HEK293T (cell line): ENCODE measurements at regions not wholly inside any gene's neighbourhood (a gene's known extent, or its start where the extent isn't known, plus 50 kb on each side); places are given as distances from the start of the nearest gene placed in this dataset.

ENCODE experiments used
- CTCF ChIA-PET: fragments of 350-600 bp; formaldehyde crosslinking; extraction: SDS; loops from one replicate; lab custom pipeline; 2021; ENCODE audit warnings: antibody characterized with exemption, inconsistent platforms; lab: Yijun Ruan, JAX
- POLR2A ChIA-PET: fragments of 350-600 bp; formaldehyde crosslinking; extraction: SDS; loops from one replicate; lab custom pipeline; 2020; ENCODE audit warnings: antibody characterized with exemption, inconsistent platforms; lab: Yijun Ruan, JAX
- DNase-seq: peaks from one replicate; pipeline ENCODE4 v3.0.0; 2012; ENCODE audit warnings: mixed read lengths; ENCODE audit errors: extremely low spot score
- ARNT ChIP-seq: fragments of 450-650 bp; IDR thresholded peaks from 2 replicates; pipeline ENCODE4 v1.6.1; 2017; ENCODE audit warnings: mild to moderate bottlenecking
- BHLHE40 ChIP-seq: fragments of 450-650 bp; IDR thresholded peaks from 2 replicates; pipeline ENCODE4 v1.6.1; 2016; ENCODE audit warnings: mild to moderate bottlenecking, moderate library complexity, borderline replicate concordance
- CTBP1 ChIP-seq: fragments of 450-650 bp; IDR thresholded peaks from 2 replicates; pipeline ENCODE4 v1.6.1; 2016; ENCODE audit warnings: borderline replicate concordance
- ELF4 ChIP-seq: fragments of 450-650 bp; IDR thresholded peaks from 2 replicates; pipeline ENCODE4 v1.6.1; 2017; ENCODE audit warnings: antibody characterized with exemption
- FOXA1 ChIP-seq: fragments of 450-650 bp; IDR thresholded peaks from 2 replicates; pipeline ENCODE4 v1.6.1; 2016; ENCODE audit warnings: mild to moderate bottlenecking
- FOXK2 ChIP-seq: fragments of 450-650 bp; IDR thresholded peaks from 2 replicates; pipeline ENCODE4 v1.6.1; 2016; ENCODE audit warnings: mild to moderate bottlenecking
- FOXM1 ChIP-seq: fragments of 450-650 bp; IDR thresholded peaks from 2 replicates; pipeline ENCODE4 v1.6.1; 2017; ENCODE audit warnings: mild to moderate bottlenecking, borderline replicate concordance
- HDGF ChIP-seq: fragments of 450-650 bp; IDR thresholded peaks from 2 replicates; pipeline ENCODE4 v1.6.1; 2017; ENCODE audit warnings: antibody characterized with exemption, borderline replicate concordance
- L3MBTL2 ChIP-seq: fragments of 450-650 bp; conservative IDR thresholded peaks from 2 replicates; pipeline ENCODE4 v1.6.1; 2016; ENCODE audit warnings: mild to moderate bottlenecking
- LEF1 ChIP-seq: fragments of 450-650 bp; IDR thresholded peaks from 2 replicates; pipeline ENCODE4 v1.6.1; 2017; ENCODE audit warnings: mild to moderate bottlenecking, borderline replicate concordance
- NFRKB ChIP-seq: fragments of 450-650 bp; IDR thresholded peaks from 2 replicates; pipeline ENCODE4 v1.6.1; 2016; ENCODE audit warnings: mild to moderate bottlenecking, moderate library complexity
- SP1 ChIP-seq: fragments of 450-650 bp; IDR thresholded peaks from 2 replicates; pipeline ENCODE4 v1.6.1; 2017
- SUZ12 ChIP-seq: fragments of 450-650 bp; IDR thresholded peaks from 2 replicates; pipeline ENCODE4 v1.6.1; 2016; ENCODE audit warnings: mild to moderate bottlenecking
- TARDBP ChIP-seq: fragments of 450-650 bp; IDR thresholded peaks from 2 replicates; pipeline ENCODE4 v1.6.1; 2016
- ZNF384 ChIP-seq: fragments of 450-650 bp; IDR thresholded peaks from 2 replicates; pipeline ENCODE4 v1.6.1; 2016
- TF ChIP-seq, protein P1 (sequence below): fragments of 450-650 bp; IDR thresholded peaks from 2 replicates; pipeline ENCODE4 v1.6.1; 2016

- POLR2A ChIA-PET: no interaction called here
- no peak for DNase-seq
- TF ChIP-seq LEF1: no peak
- no peak for TF ChIP-seq TARDBP
- TF ChIP-seq ARNT: no peak
- TF ChIP-seq FOXA1: no peak
- no peak for TF ChIP-seq ZNF384
- TF ChIP-seq, protein P1, sequence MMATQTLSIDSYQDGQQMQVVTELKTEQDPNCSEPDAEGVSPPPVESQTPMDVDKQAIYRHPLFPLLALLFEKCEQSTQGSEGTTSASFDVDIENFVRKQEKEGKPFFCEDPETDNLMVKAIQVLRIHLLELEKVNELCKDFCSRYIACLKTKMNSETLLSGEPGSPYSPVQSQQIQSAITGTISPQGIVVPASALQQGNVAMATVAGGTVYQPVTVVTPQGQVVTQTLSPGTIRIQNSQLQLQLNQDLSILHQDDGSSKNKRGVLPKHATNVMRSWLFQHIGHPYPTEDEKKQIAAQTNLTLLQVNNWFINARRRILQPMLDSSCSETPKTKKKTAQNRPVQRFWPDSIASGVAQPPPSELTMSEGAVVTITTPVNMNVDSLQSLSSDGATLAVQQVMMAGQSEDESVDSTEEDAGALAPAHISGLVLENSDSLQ: 0 out of 2 replicates have a peak, but pooled peaks have one; percentile 4
- CTCF ChIA-PET: no interaction called here
Observed at GRCh38 chr14:89537911-89538310, 120.9 kb upstream of the FOXN3 start.

GRCh38 chr14:89534902-89535685, 118.1 kb upstream of the FOXN3 start:
- TF ChIP-seq ELF4 (no peak), ARNT (no peak), FOXM1 (no peak)
- ChIA-PET POLR2A (no interaction called here), CTCF (no interaction called here)
- no peak for DNase-seq

DNA sequence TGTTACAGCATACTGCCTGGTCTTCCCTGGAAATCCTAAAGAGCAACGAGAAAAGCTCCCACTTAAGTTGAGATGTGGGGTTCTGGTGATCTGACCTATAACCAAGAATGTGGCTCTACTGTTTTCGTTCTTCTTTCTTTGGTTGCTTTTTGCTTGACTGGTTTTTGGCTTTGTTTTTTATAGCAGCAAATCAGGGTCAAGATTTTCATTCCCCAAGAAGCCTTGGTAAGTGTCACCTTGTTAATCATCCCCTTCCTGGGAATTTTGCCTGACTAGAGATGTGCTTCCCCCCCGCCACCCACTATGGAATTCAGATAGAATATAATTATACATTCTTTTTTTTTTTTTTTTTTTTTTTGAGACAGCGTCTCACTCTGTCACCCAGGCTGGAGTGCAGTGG, 116.7 kb upstream of the FOXN3 start:
- TF ChIP-seq, protein P1: no peak
- TF ChIP-seq TARDBP (no peak), HDGF (no peak), L3MBTL2 (no peak), SUZ12 (no peak), ARNT (no peak), NFRKB (no peak), LEF1 (no peak), BHLHE40 (no peak), FOXK2 (no peak), FOXA1 (no peak), ZNF384 (no peak), SP1 (no peak), ELF4 (no peak), CTBP1 (no peak), FOXM1 (no peak)
- CTCF ChIA-PET: interaction anchor here (0.6 kb wide), 1 partner anchor 233 kb away, joined by 3 read pairs; no protein-coding TSS in a partner anchor
- POLR2A ChIA-PET: no interaction called here
- no peak for DNase-seq

GRCh38 chr14:89533136-89533535, 116.1 kb upstream of the FOXN3 start:
- no peak for TF ChIP-seq LEF1
- TF ChIP-seq, protein P1: no peak
- TF ChIP-seq BHLHE40: no peak
- TF ChIP-seq FOXM1: no peak
- no peak for TF ChIP-seq ZNF384
- no peak for TF ChIP-seq L3MBTL2
- TF ChIP-seq HDGF: no peak
- no peak for TF ChIP-seq ARNT
- no peak for DNase-seq
- CTCF ChIA-PET: no interaction called here
- POLR2A ChIA-PET: no interaction called here

DNA sequence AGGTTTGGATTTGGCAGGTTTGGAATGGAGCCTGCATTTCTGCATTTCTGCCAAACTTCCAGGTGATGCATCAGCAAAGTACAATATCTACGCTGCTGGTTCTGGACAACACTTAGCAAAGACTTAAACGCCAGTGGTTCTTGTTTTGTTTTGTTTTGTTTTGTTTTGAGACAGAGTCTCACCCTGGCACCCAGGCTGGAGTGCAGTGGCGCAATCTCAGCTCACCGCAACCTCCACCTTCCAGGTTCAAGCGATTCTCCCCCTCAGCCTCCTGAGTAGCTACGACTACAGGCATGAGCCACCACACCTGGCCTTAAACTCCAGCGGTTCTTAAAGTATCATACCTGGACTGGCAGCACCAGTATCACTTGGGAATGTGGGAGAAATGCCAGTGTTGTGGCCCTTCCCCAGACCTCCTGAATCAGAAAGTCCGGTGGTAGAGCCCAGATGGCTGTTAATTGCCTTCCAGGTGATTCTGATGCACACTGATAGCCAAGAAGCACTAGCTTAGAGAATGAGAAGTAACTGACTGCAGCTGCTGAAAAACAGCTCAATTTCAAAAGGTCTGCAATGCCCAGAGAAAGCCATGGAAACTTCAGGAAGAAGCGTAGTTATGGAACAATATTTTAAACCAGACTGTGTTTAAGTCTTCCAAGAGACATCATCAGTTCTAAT, 114.8 kb upstream of the FOXN3 start:
- CTCF ChIA-PET: no interaction called here
- no peak for DNase-seq
- no peak for TF ChIP-seq HDGF
- POLR2A ChIA-PET: interaction anchor here (1.1 kb wide), 1 partner anchor 87 kb away, joined by 4 read pairs; no protein-coding TSS in a partner anchor

- no peak for TF ChIP-seq CTBP1
- no peak for TF ChIP-seq HDGF
- TF ChIP-seq FOXA1: no peak
- no peak for TF ChIP-seq NFRKB
- no peak for TF ChIP-seq BHLHE40
- no peak for TF ChIP-seq SP1
- TF ChIP-seq, protein P1: no peak
- TF ChIP-seq L3MBTL2: no peak
- TF ChIP-seq ELF4: no peak
- TF ChIP-seq ARNT: no peak
- TF ChIP-seq SUZ12: no peak
- TF ChIP-seq TARDBP: no peak
- TF ChIP-seq FOXM1: no peak
- TF ChIP-seq LEF1: no peak
- no peak for TF ChIP-seq ZNF384
- TF ChIP-seq FOXK2: no peak
- DNase-seq: no peak
- ChIA-PET CTCF (no interaction called here), POLR2A (no interaction called here)
Observed at GRCh38 chr14:89524990-89525667, 108.1 kb upstream of the FOXN3 start.
